ENCODE measurements at regions not wholly inside any gene's neighbourhood (a gene's known extent, or its start where the extent isn't known, plus 50 kb on each side); places are given as distances from the start of the nearest gene placed in this dataset.

DNA sequence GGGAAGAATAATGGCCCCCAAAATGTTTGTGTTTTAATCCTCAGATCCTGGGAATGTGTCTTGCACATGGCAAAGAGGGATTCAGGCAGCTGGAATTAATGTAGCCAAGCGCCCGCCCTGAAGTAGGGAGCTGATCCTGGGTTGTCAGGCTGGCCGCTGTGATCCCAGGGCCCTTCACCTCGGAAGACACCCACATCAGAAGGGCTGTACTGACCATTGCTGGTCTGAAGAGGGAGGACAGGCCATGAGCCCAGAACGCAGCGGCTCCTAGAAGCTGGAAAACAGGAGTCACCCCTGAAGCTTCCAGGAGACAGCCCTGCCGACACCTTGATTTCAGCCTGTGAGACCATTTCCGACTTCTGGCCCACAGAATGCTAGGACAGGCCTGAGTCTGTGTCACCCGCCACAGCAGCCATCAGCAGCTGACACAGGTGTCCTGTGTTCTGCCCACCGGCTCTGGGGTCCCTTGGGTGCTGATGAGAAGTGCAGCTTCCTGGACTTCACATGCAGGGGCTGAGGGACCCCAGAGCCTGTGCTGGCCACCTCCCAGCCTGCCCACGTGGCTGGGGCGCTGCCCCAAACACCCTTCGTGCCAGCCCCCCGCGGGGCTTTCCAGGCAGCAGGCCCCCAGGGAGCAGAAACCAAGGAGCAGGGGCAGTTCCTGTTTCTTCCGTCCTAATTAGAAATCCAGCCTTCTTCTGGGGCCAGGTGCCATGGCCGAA lies 86.3 kb downstream of the ERMARD start:
- no peak overlapping the region for H3K4me3 ChIP-seq
- H3K36me3 ChIP-seq = no peaks in the 10 kb centered on the region
- H3K27ac ChIP-seq = no peak overlapping the region
- TF ChIP-seq CTCF (IDR thresholded peaks at IDR 0.05; ENCODE audit: low read depth, low read length) = no peak
- H3K27me3 ChIP-seq = no peaks in the 10 kb centered on the region
- H3K4me1 ChIP-seq (ENCODE audit: low read depth) = no peaks in the 10 kb centered on the region
- no peak for DNase-seq (ENCODE audit: low read depth in 1 of 2, low spot score in 1 of 2)
- no peaks in the 10 kb centered on the region for H3K9me3 ChIP-seq (ENCODE audit: low read depth)

DNA sequence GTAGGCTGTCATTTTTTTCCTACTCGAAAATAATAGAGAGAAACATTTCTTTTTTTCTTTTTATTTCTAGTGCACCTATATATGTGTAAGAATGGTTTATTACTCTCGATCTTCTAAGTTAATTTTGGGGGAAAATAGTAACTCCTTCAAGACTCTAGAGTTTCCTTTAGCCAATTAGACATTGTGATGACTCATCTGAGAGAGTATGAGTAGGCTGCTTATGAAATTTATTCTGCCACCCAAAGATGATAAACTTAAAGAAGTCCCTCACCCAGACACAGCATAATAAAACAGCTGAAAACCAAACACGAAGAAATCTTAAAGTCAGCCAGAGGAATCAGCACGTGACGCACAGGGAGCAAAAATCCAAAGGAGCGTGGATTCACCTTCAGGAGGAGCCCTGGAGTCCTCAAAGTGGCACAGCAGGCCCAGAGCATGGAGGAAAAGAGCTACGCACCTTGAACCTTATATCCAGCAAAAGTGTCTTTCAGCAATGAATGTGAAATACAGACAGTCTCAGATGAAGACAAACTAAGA lies 81.9 kb downstream of the ERMARD start:
- Histone ChIP-seq H3K27me3 (peaks cover 8% of the 10 kb centered on the region), H3K27ac (no peak overlapping the region), H3K9me3 (ENCODE audit: low read depth) (no peaks in the 10 kb centered on the region), H3K4me1 (ENCODE audit: low read depth) (no peaks in the 10 kb centered on the region), H3K36me3 (no peaks in the 10 kb centered on the region), H3K4me3 (no peak overlapping the region)
- no peak for TF ChIP-seq CTCF (IDR thresholded peaks at IDR 0.05; ENCODE audit: low read depth, low read length)
- peak in 1 of 2 donors; percentile 20 for DNase-seq (ENCODE audit: low read depth in 1 of 2, low spot score in 1 of 2)

DNA sequence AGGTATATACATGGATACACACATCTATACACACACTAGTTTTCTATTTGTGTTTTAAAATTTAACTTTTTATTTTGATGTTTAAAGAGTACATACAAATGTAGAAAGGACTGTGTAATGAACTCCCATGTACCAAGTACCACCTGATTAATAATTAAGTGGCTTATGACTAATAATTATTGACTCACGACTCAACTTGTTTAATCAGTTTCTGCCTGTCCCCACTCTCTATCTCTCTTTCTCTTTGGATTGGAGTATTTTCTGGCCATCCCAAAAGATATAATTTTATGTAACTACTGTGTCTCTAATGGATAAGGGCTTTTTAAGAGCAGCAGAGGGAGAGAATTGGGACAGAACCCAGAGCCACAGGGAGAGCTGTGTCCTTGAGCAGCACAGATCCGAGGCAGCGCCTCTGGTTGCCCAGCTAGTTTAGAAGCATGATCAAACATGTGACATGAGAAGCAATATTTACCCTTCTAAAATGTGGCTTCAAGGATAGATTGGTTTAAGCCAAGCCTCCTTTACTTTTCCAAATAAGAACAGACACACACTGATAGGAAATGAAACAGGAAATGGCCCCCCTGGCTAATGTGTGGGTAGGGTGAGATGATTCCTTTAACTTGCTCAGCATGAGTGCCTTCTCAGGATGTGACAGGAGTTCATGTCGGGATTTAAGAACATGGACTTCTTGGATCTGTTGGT lies 81.0 kb downstream of the ERMARD start:
- DNase-seq (ENCODE audit: low read depth in 1 of 2, low spot score in 1 of 2) = peak in 1 of 2 donors; percentile 8
- peaks cover 8% of the 10 kb centered on the region for H3K27me3 ChIP-seq
- no peak overlapping the region for H3K27ac ChIP-seq
- no peak overlapping the region for H3K4me3 ChIP-seq
- H3K36me3 ChIP-seq = no peaks in the 10 kb centered on the region
- H3K4me1 ChIP-seq (ENCODE audit: low read depth) = no peaks in the 10 kb centered on the region
- no peak for TF ChIP-seq CTCF (IDR thresholded peaks at IDR 0.05; ENCODE audit: low read depth, low read length)
- H3K9me3 ChIP-seq (ENCODE audit: low read depth) = no peaks in the 10 kb centered on the region

GRCh38 chr6:169831450-169832246 lies 80.2 kb downstream of the ERMARD start:
- peak; percentile 72 to 85 for DNase-seq (ENCODE audit: low read depth in 1 of 2, low spot score in 1 of 2)
- H3K27me3 ChIP-seq = peaks cover 8% of the 10 kb centered on the region
- TF ChIP-seq CTCF (IDR thresholded peaks at IDR 0.05; ENCODE audit: low read depth, low read length) = peak; percentile 87
- H3K4me3 ChIP-seq = no peak overlapping the region
- H3K9me3 ChIP-seq (ENCODE audit: low read depth) = no peaks in the 10 kb centered on the region
- no peaks in the 10 kb centered on the region for H3K4me1 ChIP-seq (ENCODE audit: low read depth)
- H3K27ac ChIP-seq = no peak overlapping the region
- no peaks in the 10 kb centered on the region for H3K36me3 ChIP-seq
